K562 (cell line): ENCODE measurements at regions not wholly inside any gene's neighbourhood (a gene's known extent, or its start where the extent isn't known, plus 50 kb on each side); places are given as distances from the start of the nearest gene placed in this dataset.

ENCODE experiments used
- ATAC-seq: fragments of 200-7000 bp; cut with Tn5 transposase; 3 replicates; pipeline ENCODE4 v1.9.1; 2020; ENCODE audit warnings: moderate library complexity
- BruUV-seq: library from RNA; stranded (reverse); fragments of 400-500 nt; replicated peaks from 2 replicates; lab custom pipeline; 2021; lab: Mats Ljungman, UMichigan
- CTCF ChIA-PET: fragments of 300-600 bp; formaldehyde crosslinking; extraction: SDS; loops from one replicate; lab custom pipeline; 2021; ENCODE audit warnings: low intra/inter-chr PET ratio; lab: Yijun Ruan, JAX
- POLR2A ChIA-PET: fragments of 300-600, 350-650 bp; sonication (Branson Sonifier 250); formaldehyde crosslinking; extraction: SDS; loops from one replicate; lab custom pipeline; 2021; ENCODE audit warnings: antibody characterized with exemption, inconsistent platforms; lab: Yijun Ruan, JAX
- DNase-seq, 4 experiments: peaks; one replicate each; pipeline versions ENCODE4 v3.0.0 to v3.0.0-alpha.2; 2011 to 2018; ENCODE audit warnings: low spot score in 3 of 4, mixed read lengths in 3 of 4; ENCODE audit errors: extremely low read depth in 1 of 4
- FAIRE-seq: peaks from 2 replicates; lab custom pipeline; 2011; peaks lifted over from hg19 to GRCh38; lab: Jason Lieb, UNC
- H2AFZ ChIP-seq: 2 replicates; pipeline ENCODE4 v1.6.0; 2011; ENCODE audit warnings: low read depth, low read length, control low read depth, inconsistent platforms
- H3K27ac ChIP-seq: fragments of 200-600 bp; 3 replicates; pipeline ENCODE4 v1.8.0; 2011; ENCODE audit warnings: low read depth, mild to moderate bottlenecking, control low read depth, inconsistent platforms, low read length, moderate library complexity, mixed read lengths; ENCODE audit errors: extremely low read depth
- H3K27me3 ChIP-seq, 2 experiments: fragments of 300-600 bp in 1 of 2; 2 replicates in 1 of 2; 3 replicates in 1 of 2; pipeline versions ENCODE4 v1.6.0 to v1.8.0; 2011; ENCODE audit warnings: inconsistent platforms in 2 of 2, low read length in 2 of 2, mild to moderate bottlenecking in 1 of 2, mixed read lengths in 1 of 2, moderate library complexity in 1 of 2; ENCODE audit not compliant: control insufficient read depth in 2 of 2, insufficient read depth in 2 of 2
- H3K36me3 ChIP-seq: fragments of 300-600 bp; 3 replicates; pipeline ENCODE4 v1.8.0; 2011; ENCODE audit warnings: mild to moderate bottlenecking, low read length, inconsistent platforms; ENCODE audit not compliant: control insufficient read depth, insufficient read depth
- H3K4me1 ChIP-seq, 2 experiments: fragments of 200-600 bp in 1 of 2; replicated peaks in 1 of 2; 2 replicates in 1 of 2; 3 replicates in 1 of 2; pipeline versions ENCODE4 v1.5.1 to v1.8.0; 2011; ENCODE audit warnings: inconsistent platforms in 2 of 2, low read length in 2 of 2, mild to moderate bottlenecking in 1 of 2, mixed read lengths in 1 of 2, moderate library complexity in 1 of 2; ENCODE audit not compliant: control insufficient read depth in 2 of 2, insufficient read depth in 2 of 2
- H3K4me2 ChIP-seq: 2 replicates; pipeline ENCODE4 v1.6.1; 2011; ENCODE audit warnings: low read length, control low read depth, inconsistent platforms, mixed read lengths; ENCODE audit not compliant: insufficient read depth
- H3K4me3 ChIP-seq: fragments of 200-600 bp; sonication (generic), shearing (Covaris generic); 2 replicates; pipeline ENCODE4 v1.5.1; 2016; ENCODE audit warnings: control low read depth, inconsistent platforms
- H3K79me2 ChIP-seq: fragments of 200-600 bp; 3 replicates; pipeline ENCODE4 v1.8.0; 2011; ENCODE audit warnings: low read length, inconsistent platforms; ENCODE audit not compliant: control insufficient read depth, insufficient read depth
- H3K9ac ChIP-seq, 2 experiments: 2 replicates each; pipeline versions ENCODE4 v1.6.0 to v1.6.1; 2011; ENCODE audit warnings: low read depth in 2 of 2, low read length in 2 of 2, control low read depth in 1 of 2, inconsistent platforms in 1 of 2, mild to moderate bottlenecking in 1 of 2, mixed read lengths in 1 of 2; ENCODE audit not compliant: insufficient read depth in 1 of 2
- H3K9me1 ChIP-seq: one replicate; pipeline ENCODE4 v1.6.0; 2011; ENCODE audit warnings: inconsistent platforms, mild to moderate bottlenecking, low read length, moderate library complexity; ENCODE audit not compliant: control insufficient read depth, insufficient read depth
- H3K9me3 ChIP-seq: replicated peaks from 2 replicates; pipeline ENCODE4 v1.5.1; 2011; ENCODE audit warnings: low read depth, low read length, inconsistent platforms; ENCODE audit not compliant: control insufficient read depth, insufficient read depth
- H4K20me1 ChIP-seq: replicated peaks from 2 replicates; pipeline ENCODE4 v1.6.1; 2011; ENCODE audit warnings: low read length, inconsistent platforms, mixed read lengths; ENCODE audit not compliant: control insufficient read depth, insufficient read depth
- BMI1 ChIP-seq: fragments of 150-350 bp; IDR thresholded peaks from 2 replicates; pipeline ENCODE4 v1.6.1; 2014; ENCODE audit warnings: low read length
- HDAC2 ChIP-seq: fragments of 450-650 bp; IDR thresholded peaks from 2 replicates; pipeline ENCODE4 v1.6.1; 2016; ENCODE audit warnings: mild to moderate bottlenecking
- KHSRP ChIP-seq: fragments of 450-650 bp; IDR thresholded peaks from 2 replicates; pipeline ENCODE4 v1.6.1; 2017
- NCOA2 ChIP-seq, 2 experiments: fragments of 450-650 bp; IDR thresholded peaks; 2 replicates each; pipeline ENCODE4 v1.6.1; 2018; ENCODE audit warnings: mild to moderate bottlenecking in 2 of 2, moderate library complexity in 1 of 2; ENCODE audit not compliant: partially characterized antibody in 2 of 2
- PRPF4 ChIP-seq: fragments of 200-400 bp; formaldehyde crosslinking; IDR thresholded peaks from one replicate; pipeline ENCODE4 v1.6.1; 2017; ENCODE audit warnings: low read length, low read depth, mild to moderate bottlenecking; ENCODE audit not compliant: insufficient read depth, poor library complexity, severe bottlenecking
- RNF2 ChIP-seq: sonication (generic); IDR thresholded peaks from 2 replicates; pipeline ENCODE4 v1.6.1; 2016
- TEAD1 ChIP-seq, 2 experiments: fragments of 450-650 bp in 1 of 2; sonication (generic) in 1 of 2; formaldehyde crosslinking; IDR thresholded peaks; 2 replicates each; pipeline versions ENCODE4 v1.4.0 to v1.8.0; 2020 to 2022; ENCODE audit warnings: mild to moderate bottlenecking in 2 of 2, missing genetic modification reagents in 1 of 2
- ZFP30 ChIP-seq: fragments of 250-450 bp; sonication (Bioruptor Pico); IDR thresholded peaks from 2 replicates; pipeline ENCODE4 v1.8.0; 2022; ENCODE audit warnings: moderate library complexity, mild to moderate bottlenecking, inconsistent platforms, borderline replicate concordance
- ZNF3 ChIP-seq: fragments of 250-450 bp; sonication (Bioruptor Pico); IDR thresholded peaks from 2 replicates; pipeline ENCODE4 v1.5.0; 2021; ENCODE audit warnings: mild to moderate bottlenecking, moderate library complexity
- ZNF507 ChIP-seq: conservative IDR thresholded peaks from 2 replicates; pipeline ENCODE4 v1.6.1; 2017; ENCODE audit warnings: missing genetic modification characterization, missing compliant biosample characterization
- WGBS: fragments of 100-300 bp; shearing (Covaris generic); methylation state at CpG from one replicate; pipeline ENCODE4 v1.1.6; 2016; ENCODE audit warnings: low coverage, mixed read lengths; ENCODE audit not compliant: insufficient coverage; ENCODE audit errors: missing lambda C conversion rate; 5-methylcytosine and 5-hydroxymethylcytosine counted together
- in situ Hi-C: fragments of 300-500 bp; cut with MboI; formaldehyde crosslinking; loops from 4 replicates; pipeline ENCODE4 v1.15.0; 2018; ENCODE audit warnings: inconsistent platforms, mixed read lengths
- intact Hi-C: fragments of 100-400 bp; cut with micrococcal nuclease; formaldehyde crosslinking; loops from 2 replicates; pipeline ENCODE4 v1.14.2; 2022
- TF ChIP-seq, protein P1 (sequence below): fragments of 250-450 bp; sonication (Bioruptor Pico); IDR thresholded peaks from 2 replicates; pipeline ENCODE4 v1.9.0; 2021; ENCODE audit warnings: mild to moderate bottlenecking, inconsistent platforms
- TF ChIP-seq, protein P2 (sequence below): fragments of 200-400 bp; formaldehyde crosslinking; IDR thresholded peaks from 2 replicates; pipeline ENCODE4 v1.6.1; 2017; ENCODE audit warnings: mild to moderate bottlenecking, low read depth, low read length, moderate library complexity

GRCh38 chr12:89845366-89845765 lies 136.7 kb upstream of the ATP2B1 start:
- Histone ChIP-seq H3K27me3 (no peaks in the 10 kb centered on the region), H2AFZ (no peak overlapping the region), H3K27ac (no peak overlapping the region), H3K9me3 (no peaks in the 10 kb centered on the region), H3K36me3 (no peaks in the 10 kb centered on the region), H3K9ac (no peak overlapping the region), H3K4me3 (no peak overlapping the region), H3K4me2 (no peak overlapping the region), H3K79me2 (no peaks in the 10 kb centered on the region), H3K9me1 (no peaks in the 10 kb centered on the region), H3K4me1 (peaks cover 0 to 8% of the 10 kb centered on the region in 2 experiments; a peak in 2 of 5 replicates), H4K20me1 (no peaks in the 10 kb centered on the region)
- FAIRE-seq, result no peak
- ChIA-PET CTCF (no interaction called here), POLR2A (no interaction called here)
- TF ChIP-seq RNF2 (no peak), ZNF507 (tag) (peak; percentile 36; the same call in 1 of the 2 replicates), KHSRP (no peak)
- WGBS, result 8% methylated on average over 3 of the region's 3 CpGs
- no peak for DNase-seq
- no peak for ATAC-seq
- BruUV-seq, result no TSS peak
- intact Hi-C loops (no loop called here), in situ Hi-C loops (no loop called here)

DNA sequence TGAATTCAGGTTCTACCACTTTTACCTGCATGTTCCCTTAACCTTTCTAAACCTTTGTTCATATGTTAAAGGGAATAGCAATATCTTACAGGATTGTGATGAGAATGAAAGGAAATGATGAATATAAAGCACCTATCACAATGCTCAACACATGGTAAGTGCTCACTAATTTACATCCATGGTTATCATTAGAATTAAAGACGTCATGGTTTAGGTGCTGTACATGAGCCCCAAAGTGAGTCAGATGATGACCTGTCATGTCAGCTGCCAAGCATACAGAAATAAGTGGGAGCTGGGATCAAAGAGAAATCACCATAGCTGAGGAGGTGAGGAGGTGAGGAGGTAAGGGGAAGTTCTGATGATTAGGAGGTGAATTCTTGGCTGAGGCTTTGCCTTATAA lies 135.9 kb upstream of the ATP2B1 start:
- BruUV-seq, result no TSS peak
- TF ChIP-seq HDAC2 (no peak), ZFP30 (CRISPR knock-in tag) (no peak), NCOA2 (IDR thresholded peaks at IDR 0.05; ENCODE audit: partially characterized antibody in 2 of 2) (no peak), BMI1 (no peak), PRPF4 (no peak), ZNF3 (CRISPR knock-in tag) (no peak), TEAD1 (CRISPR knock-in tag; IDR thresholded peaks at IDR 0.05) (no peak)
- TF ChIP-seq, protein P1, sequence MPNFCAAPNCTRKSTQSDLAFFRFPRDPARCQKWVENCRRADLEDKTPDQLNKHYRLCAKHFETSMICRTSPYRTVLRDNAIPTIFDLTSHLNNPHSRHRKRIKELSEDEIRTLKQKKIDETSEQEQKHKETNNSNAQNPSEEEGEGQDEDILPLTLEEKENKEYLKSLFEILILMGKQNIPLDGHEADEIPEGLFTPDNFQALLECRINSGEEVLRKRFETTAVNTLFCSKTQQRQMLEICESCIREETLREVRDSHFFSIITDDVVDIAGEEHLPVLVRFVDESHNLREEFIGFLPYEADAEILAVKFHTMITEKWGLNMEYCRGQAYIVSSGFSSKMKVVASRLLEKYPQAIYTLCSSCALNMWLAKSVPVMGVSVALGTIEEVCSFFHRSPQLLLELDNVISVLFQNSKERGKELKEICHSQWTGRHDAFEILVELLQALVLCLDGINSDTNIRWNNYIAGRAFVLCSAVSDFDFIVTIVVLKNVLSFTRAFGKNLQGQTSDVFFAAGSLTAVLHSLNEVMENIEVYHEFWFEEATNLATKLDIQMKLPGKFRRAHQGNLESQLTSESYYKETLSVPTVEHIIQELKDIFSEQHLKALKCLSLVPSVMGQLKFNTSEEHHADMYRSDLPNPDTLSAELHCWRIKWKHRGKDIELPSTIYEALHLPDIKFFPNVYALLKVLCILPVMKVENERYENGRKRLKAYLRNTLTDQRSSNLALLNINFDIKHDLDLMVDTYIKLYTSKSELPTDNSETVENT (CRISPR knock-in tag), result no peak
- TF ChIP-seq, protein P2, sequence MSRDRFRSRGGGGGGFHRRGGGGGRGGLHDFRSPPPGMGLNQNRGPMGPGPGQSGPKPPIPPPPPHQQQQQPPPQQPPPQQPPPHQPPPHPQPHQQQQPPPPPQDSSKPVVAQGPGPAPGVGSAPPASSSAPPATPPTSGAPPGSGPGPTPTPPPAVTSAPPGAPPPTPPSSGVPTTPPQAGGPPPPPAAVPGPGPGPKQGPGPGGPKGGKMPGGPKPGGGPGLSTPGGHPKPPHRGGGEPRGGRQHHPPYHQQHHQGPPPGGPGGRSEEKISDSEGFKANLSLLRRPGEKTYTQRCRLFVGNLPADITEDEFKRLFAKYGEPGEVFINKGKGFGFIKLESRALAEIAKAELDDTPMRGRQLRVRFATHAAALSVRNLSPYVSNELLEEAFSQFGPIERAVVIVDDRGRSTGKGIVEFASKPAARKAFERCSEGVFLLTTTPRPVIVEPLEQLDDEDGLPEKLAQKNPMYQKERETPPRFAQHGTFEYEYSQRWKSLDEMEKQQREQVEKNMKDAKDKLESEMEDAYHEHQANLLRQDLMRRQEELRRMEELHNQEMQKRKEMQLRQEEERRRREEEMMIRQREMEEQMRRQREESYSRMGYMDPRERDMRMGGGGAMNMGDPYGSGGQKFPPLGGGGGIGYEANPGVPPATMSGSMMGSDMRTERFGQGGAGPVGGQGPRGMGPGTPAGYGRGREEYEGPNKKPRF, result no peak

More for the DNA sequence above, 135.9 kb upstream of the ATP2B1 start:
- in situ Hi-C loops (no loop called here), intact Hi-C loops (no loop called here)
- H2AFZ ChIP-seq, result no peak overlapping the region
- no peaks in the 10 kb centered on the region for H3K27me3 ChIP-seq
- H3K9ac ChIP-seq, result no peak overlapping the region
- ChIA-PET POLR2A (no interaction called here), CTCF (no interaction called here)
- ATAC-seq, result no peak
- peaks cover 0 to 8% of the 10 kb centered on the region in 2 experiments; a peak in 2 of 5 replicates for H3K4me1 ChIP-seq
- no peaks in the 10 kb centered on the region for H3K9me3 ChIP-seq
- no peak overlapping the region for H3K27ac ChIP-seq
- no peak overlapping the region for H3K4me2 ChIP-seq
- 0% methylated on average over 1 of the region's 1 CpG for WGBS
- H3K9me1 ChIP-seq, result no peaks in the 10 kb centered on the region
- no peaks in the 10 kb centered on the region for H3K79me2 ChIP-seq
- no peaks in the 10 kb centered on the region for H4K20me1 ChIP-seq
- no peak for FAIRE-seq
- H3K4me3 ChIP-seq, result no peak overlapping the region
- DNase-seq, result no peak
- no peaks in the 10 kb centered on the region for H3K36me3 ChIP-seq
